Kidney (tissue), 13 donors: ENCODE measurements at regions not wholly inside any gene's neighbourhood (a gene's known extent, or its start where the extent isn't known, plus 50 kb on each side); places are given as distances from the start of the nearest gene placed in this dataset.

Source experiments
- DNase-seq, 5 donors: peaks; one replicate each; pipeline ENCODE4 v3.0.0-alpha.2; 2013 to 2020
- FAIRE-seq: peaks from 2 replicates; lab custom pipeline; 2012; peaks lifted over from hg19 to GRCh38; lab: Jason Lieb, UNC
- H3K27ac ChIP-seq, 2 donors: one replicate each; pipeline ENCODE4 v1.7.0; 2013; ENCODE audit warnings: low read depth in 2 of 2, low read length in 2 of 2, inconsistent platforms in 1 of 2
- H3K27me3 ChIP-seq: one replicate; pipeline ENCODE4 v1.7.1; 2013; ENCODE audit warnings: low read length, inconsistent platforms; ENCODE audit not compliant: control insufficient read depth, insufficient read depth
- H3K36me3 ChIP-seq, 3 donors: one replicate each; pipeline versions ENCODE4 v1.7.0 to v1.7.1; 2013; ENCODE audit warnings: low read length in 3 of 3, control low read depth in 1 of 3, inconsistent platforms in 1 of 3; ENCODE audit not compliant: insufficient read depth in 3 of 3, control insufficient read depth in 2 of 3
- H3K4me1 ChIP-seq, 3 donors: one replicate each; pipeline versions ENCODE4 v1.7.0 to v1.7.1; 2013; ENCODE audit warnings: low read length in 3 of 3, inconsistent platforms in 1 of 3, low read depth in 1 of 3; ENCODE audit not compliant: control insufficient read depth in 2 of 3, insufficient read depth in 2 of 3
- H3K4me3 ChIP-seq, 3 donors: one replicate each; pipeline versions ENCODE4 v1.7.0 to v1.8.1; 2013; ENCODE audit warnings: low read length in 3 of 3, control low read depth in 1 of 3, inconsistent platforms in 1 of 3
- H3K9ac ChIP-seq, 3 donors: one replicate each; pipeline versions ENCODE4 v1.7.0 to v1.7.1; 2013; ENCODE audit warnings: low read length in 3 of 3, control low read depth in 1 of 3, inconsistent platforms in 1 of 3
- H3K9me3 ChIP-seq, 3 donors: one replicate each; pipeline versions ENCODE4 v1.7.0 to v1.7.1; 2013; ENCODE audit warnings: low read length in 3 of 3, control low read depth in 1 of 3, inconsistent platforms in 1 of 3; ENCODE audit not compliant: control insufficient read depth in 2 of 3, insufficient read depth in 1 of 3
- CTCF ChIP-seq: IDR thresholded peaks from 3 replicates; pipeline ENCODE4 v1.5.1; 2012; ENCODE audit warnings: mild to moderate bottlenecking, moderate library complexity, borderline replicate concordance; ENCODE audit not compliant: insufficient read depth; ENCODE audit errors: extremely low read depth
- intact Hi-C: fragments of 100-400 bp; cut with DNase I; formaldehyde crosslinking; loops from one replicate; pipeline ENCODE4 v1.11.1; 2022
- donor health status: control.
- donor health status: control.
- donor health status: control.
- donor health status: control.
- donor health status: control.
- donor health status: DM: yes; HTN: yes; CAD: no.
- donor health status: Normal renal cell carcinoma (clear cell type).

DNA sequence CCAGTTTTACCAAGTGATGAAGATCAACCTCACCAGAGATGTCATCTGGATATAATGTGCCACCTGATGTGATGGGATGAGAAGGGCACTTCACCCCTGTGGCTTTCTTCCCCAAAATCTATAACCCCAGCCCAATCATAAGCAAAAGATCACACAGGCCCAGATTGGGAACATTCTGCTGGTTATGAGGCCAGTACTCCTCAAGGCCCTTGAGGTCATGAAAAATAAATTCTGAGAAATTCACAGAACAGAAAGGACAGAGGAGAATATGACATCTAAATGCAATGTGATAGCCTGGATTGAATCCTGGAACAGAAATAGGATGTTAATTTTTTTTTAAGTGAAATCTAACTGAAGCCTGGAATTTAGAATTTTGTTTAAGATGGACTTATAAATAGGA, 243.5 kb downstream of the CBLN4 start:
- Histone ChIP-seq H3K9me3 (peaks cover 0 to 5% (median 0%) of the 10 kb centered on the region in 3 donors), H3K4me1 (no peaks in the 10 kb centered on the region), H3K9ac (no peak overlapping the region), H3K27me3 (no peaks in the 10 kb centered on the region), H3K27ac (no peak overlapping the region), H3K36me3 (no peaks in the 10 kb centered on the region), H3K4me3 (no peak overlapping the region)
- no peak for TF ChIP-seq CTCF
- no peak for DNase-seq
- FAIRE-seq, result no peak
- intact Hi-C loops, result no loop called here

DNA sequence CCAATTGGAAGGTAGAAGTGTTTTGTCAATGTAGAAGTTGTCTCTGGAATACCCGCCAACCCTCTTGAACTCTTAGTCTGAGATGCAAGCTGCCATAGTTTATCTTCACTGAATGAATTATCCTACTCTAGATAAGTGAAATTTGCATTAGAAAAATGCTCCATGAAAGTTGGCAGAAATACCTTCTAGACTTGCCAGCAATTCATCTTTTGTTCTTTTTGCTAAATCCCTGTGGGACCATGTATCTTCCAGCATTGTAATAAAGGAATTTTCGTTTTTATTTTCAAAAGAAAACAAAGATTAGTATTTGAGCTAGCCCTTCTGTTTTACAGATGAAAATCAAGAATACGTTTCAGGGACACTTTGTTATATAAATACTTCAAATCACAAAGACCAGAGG, 244.2 kb downstream of the CBLN4 start:
- Histone ChIP-seq H3K9me3 (peaks cover 0 to 5% (median 0%) of the 10 kb centered on the region in 3 donors), H3K4me3 (no peak overlapping the region), H3K36me3 (no peaks in the 10 kb centered on the region), H3K27me3 (no peaks in the 10 kb centered on the region), H3K9ac (no peak overlapping the region), H3K4me1 (no peaks in the 10 kb centered on the region), H3K27ac (no peak overlapping the region)
- no peak for TF ChIP-seq CTCF
- DNase-seq (peak in 1 of 5 donors; percentile 18), FAIRE-seq (no peak)
- intact Hi-C loops, result no loop called here

- H3K4me1 ChIP-seq, result no peaks in the 10 kb centered on the region
- H3K27ac ChIP-seq, result no peak overlapping the region
- H3K36me3 ChIP-seq, result no peaks in the 10 kb centered on the region
- no peak for TF ChIP-seq CTCF
- no peak overlapping the region for H3K4me3 ChIP-seq
- peak in 1 of 5 donors; percentile 11 for DNase-seq
- peaks cover 0 to 5% (median 0%) of the 10 kb centered on the region in 3 donors for H3K9me3 ChIP-seq
- H3K27me3 ChIP-seq, result no peaks in the 10 kb centered on the region
- intact Hi-C loops, result no loop called here
- no peak for FAIRE-seq
- H3K9ac ChIP-seq, result no peak overlapping the region
These were observed 244.7 kb downstream of the CBLN4 start for GRCh38 chr20:55760586-55760985.

GRCh38 chr20:55755861-55756260, 249.5 kb downstream of the CBLN4 start:
- Histone ChIP-seq H3K36me3 (no peaks in the 10 kb centered on the region), H3K27ac (no peak overlapping the region), H3K4me3 (no peak overlapping the region), H3K9ac (no peak overlapping the region), H3K9me3 (no peaks in the 10 kb centered on the region), H3K4me1 (no peaks in the 10 kb centered on the region), H3K27me3 (no peaks in the 10 kb centered on the region)
- no peak for TF ChIP-seq CTCF
- FAIRE-seq (no peak), DNase-seq (no peak)
- intact Hi-C loops, result no loop called here
